Motor neuron (in vitro differentiated cells): ENCODE measurements at regions not wholly inside any gene's neighbourhood (a gene's known extent, or its start where the extent isn't known, plus 50 kb on each side); places are given as distances from the start of the nearest gene placed in this dataset.
"Not testable (repeated sequence)": the region's sequence is repeated elsewhere in the genome, so short reads cannot be mapped to it uniquely, and the experiment has no call there.

Experiments used
- ATAC-seq, 8 experiments: fragments of 200-7000 bp; cut with Tn5 transposase; replicated peaks in 6 of 8; 2 replicates each; pipeline ENCODE4 v1.8.0; 2021; ENCODE audit warnings: mild to moderate bottlenecking in 8 of 8, moderate library complexity in 8 of 8
- H3K27ac ChIP-seq, 2 donors: fragments of 250-450 bp; sonication (Bioruptor Pico); 2 replicates each; pipeline ENCODE4 v1.9.0; 2021; ENCODE audit warnings: antibody characterized with exemption in 2 of 2, mild to moderate bottlenecking in 2 of 2, moderate library complexity in 1 of 2
- H3K4me1 ChIP-seq, 2 donors: fragments of 250-450 bp; sonication (Bioruptor Pico); replicated peaks in 1 of 2; 2 replicates each; pipeline ENCODE4 v1.6.1; 2021; ENCODE audit warnings: antibody characterized with exemption in 2 of 2, mild to moderate bottlenecking in 2 of 2, moderate library complexity in 1 of 2
- H3K4me3 ChIP-seq, 5 donors: fragments of 250-450 bp; sonication (Bioruptor Pico); 2 replicates each; pipeline ENCODE4 v1.9.0; 2021; ENCODE audit warnings: antibody characterized with exemption in 5 of 5, mild to moderate bottlenecking in 5 of 5, moderate library complexity in 4 of 5
- WGBS, 10 experiments: fragments of 450-650 bp; shearing (Covaris generic); methylation state at CpG; one replicate each; pipeline ENCODE4 v1.0.0; 2022; 5-methylcytosine and 5-hydroxymethylcytosine counted together
- in situ Hi-C, 9 experiments: fragments of 400-800 bp; cut with MboI; loops; one replicate each; pipeline ENCODE4 v1.15.0; 2021; ENCODE audit warnings: low sequenced_read_pairs in 9 of 9, low pct_unique_long_range_greater_than_20kb in 2 of 9; ENCODE audit not compliant: unreplicated experiment in 9 of 9

DNA sequence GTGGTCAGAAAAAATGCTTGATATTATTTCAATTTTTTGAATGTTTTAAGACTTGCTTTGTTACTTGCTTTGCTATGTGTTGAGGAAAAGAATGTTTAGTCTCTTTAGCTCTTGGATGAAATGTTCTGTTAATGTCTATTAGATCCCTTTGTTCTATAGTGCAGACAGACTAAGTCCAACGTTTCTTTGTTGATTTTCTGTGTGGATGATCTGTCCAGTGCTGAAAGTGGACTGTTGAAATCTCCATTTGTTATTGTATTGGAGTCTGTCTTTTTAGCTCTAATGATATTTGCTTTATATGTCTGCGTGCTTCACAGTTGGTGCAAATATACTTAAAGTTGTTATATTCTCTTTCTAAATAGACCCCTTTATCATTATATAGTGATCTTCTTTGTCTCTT is 220.6 kb downstream of the GUCY2F start:
- H3K4me3 ChIP-seq: no peak overlapping the region
- in situ Hi-C loops: no loop called here
- no peak for ATAC-seq
- 0 to 87% (median 28%) methylated on average over 2 of the region's 2 CpGs; no CpG with 5 or more reads in 5 of the 10 experiments for WGBS, 10 experiments
- no peak overlapping the region for H3K27ac ChIP-seq
- H3K4me1 ChIP-seq: no peaks in the 10 kb centered on the region

DNA sequence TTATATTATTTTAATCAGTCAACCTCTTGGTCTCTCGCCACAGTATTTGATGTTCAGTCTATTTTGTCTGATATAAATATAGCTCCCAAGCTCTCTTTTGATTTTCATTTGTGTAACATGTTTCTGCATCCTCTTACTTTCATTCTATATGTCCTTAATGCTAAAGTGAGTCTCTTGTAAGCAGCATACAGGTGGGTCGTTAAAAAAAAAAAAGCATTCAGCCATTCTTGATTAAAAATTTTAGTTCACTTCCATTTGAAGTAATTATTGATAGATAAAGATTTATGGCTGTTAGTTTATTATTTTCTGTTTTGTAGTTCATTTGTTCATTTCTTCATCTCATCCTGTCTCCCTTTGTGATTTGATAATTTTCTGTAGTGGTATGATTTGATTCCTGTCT is 229.1 kb downstream of the GUCY2F start:
- 8 to 88% (median 46%) methylated on average over 1 to 2 of the region's 2 CpGs; no CpG with 5 or more reads in 2 of the 10 experiments for WGBS, 10 experiments
- ATAC-seq: no peak
- Histone ChIP-seq H3K4me1 (no peaks in the 10 kb centered on the region), H3K27ac (no peak overlapping the region), H3K4me3 (no peak overlapping the region)
- in situ Hi-C loops: no loop called here

DNA sequence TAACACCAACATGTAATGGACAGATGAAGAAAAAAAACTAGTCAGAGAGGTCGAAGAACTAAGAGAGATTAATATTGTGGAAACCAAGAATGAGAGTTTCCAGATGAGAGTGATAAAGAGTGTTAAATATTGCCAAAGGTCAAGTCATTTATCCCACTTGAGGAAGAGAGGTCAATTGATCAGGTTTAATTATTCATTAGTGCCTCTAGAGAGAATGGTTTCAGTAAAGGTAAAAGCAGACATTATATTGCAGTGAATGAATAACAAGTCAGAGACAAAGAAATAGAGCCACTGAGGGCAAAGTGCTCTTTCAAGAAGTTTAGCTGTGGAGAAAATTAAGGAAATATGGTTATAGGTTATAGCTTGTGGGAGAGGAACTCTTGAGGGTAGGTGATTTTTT is 263.1 kb downstream of the GUCY2F start:
- no peak overlapping the region for H3K4me3 ChIP-seq
- ATAC-seq: no peak
- in situ Hi-C loops: no loop called here
- H3K27ac ChIP-seq: no peak overlapping the region
- H3K4me1 ChIP-seq: no peaks in the 10 kb centered on the region
- 0% methylated on average over 1 of the region's 1 CpG; no CpG with 5 or more reads in 4 of the 10 experiments for WGBS, 10 experiments

DNA sequence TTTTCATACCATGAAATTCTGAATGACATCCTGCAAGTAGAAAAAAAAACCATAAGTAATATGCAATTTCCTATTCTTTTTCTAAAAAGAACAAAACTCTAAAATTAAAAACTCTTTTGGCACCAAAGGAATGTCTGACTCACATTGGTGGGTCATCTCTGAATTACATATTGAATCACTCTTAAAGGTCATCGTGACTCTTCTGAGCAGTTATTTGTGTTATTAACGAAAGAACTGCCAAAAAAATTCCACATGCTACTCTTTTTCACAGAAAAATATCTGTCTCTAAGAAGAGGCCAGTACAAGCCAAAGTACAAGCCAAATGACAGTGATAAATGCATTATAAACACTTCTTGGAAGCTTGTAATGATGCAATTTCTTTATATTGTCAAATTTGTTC is 282.2 kb downstream of the GUCY2F start:
- Histone ChIP-seq H3K4me3 (no peak overlapping the region), H3K27ac (no peak overlapping the region), H3K4me1 (no peaks in the 10 kb centered on the region)
- 0 to 100% (median 11%) methylated on average over 1 to 2 of the region's 2 CpGs; no CpG with 5 or more reads in 4 of the 10 experiments for WGBS, 10 experiments
- no peak for ATAC-seq
- in situ Hi-C loops: no loop called here

DNA sequence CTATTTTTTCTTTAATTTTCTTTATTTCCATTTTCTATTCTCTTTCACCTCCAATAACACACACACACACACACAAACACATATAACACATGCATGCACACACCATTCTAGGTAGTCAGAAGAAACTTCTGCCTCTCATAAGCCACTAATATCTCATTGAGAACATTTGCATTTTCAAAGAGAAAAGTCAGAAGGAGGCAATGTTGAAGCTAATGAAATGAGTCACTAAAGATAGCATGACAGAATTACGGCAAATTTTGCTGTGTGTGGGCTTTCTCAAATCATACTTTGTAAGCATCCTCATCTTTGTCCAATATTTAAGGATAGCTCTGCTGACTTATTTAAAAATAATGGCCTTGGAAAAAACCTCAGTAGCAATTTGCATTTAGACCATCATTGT is 291.3 kb downstream of the GUCY2F start:
- 17 to 100% (median 83%) methylated on average over 1 of the region's 1 CpG; no CpG with 5 or more reads in 6 of the 10 experiments for WGBS, 10 experiments
- Histone ChIP-seq H3K4me1 (no peaks in the 10 kb centered on the region), H3K4me3 (no peak overlapping the region), H3K27ac (no peak overlapping the region)
- in situ Hi-C loops: no loop called here
- ATAC-seq: no peak

DNA sequence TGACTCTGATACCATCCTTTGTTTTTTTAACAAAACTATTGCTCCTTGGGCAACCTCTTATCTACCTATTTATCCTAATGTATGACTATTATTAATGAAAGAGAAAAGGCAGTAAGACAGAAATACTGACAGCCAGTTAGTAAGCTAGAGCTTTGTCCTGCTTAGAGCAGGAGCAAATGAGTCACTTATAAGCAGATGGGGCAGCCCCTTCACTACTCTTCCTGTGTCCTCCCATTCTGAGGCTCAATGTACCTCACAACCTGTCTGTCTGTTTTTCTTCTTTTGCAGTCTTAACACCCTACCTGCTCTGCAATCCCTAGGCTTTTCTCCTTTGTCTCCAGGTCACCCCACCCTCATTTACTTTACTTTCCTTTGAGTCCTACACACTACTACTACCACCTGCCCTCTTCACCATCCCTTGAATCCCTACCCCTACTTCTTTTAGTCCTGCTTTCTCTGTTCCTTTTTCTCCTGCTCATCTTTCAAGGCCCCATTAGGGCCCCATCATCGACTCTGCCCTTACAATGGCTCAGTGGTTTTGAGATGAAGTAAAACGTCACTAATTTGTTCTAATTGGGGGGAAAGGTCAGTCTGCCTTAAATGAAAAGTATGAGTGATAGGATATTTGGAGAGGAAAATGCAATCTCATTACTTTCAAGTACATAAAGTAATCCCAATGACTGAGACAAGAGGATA is 294.3 kb downstream of the GUCY2F start:
- no peak overlapping the region for H3K4me3 ChIP-seq
- no peak overlapping the region for H3K27ac ChIP-seq
- ATAC-seq: no peak
- no peaks in the 10 kb centered on the region for H3K4me1 ChIP-seq
- in situ Hi-C loops: no loop called here
- 0 to 20% (median 14%) methylated on average over 1 to 2 of the region's 2 CpGs; no CpG with 5 or more reads in 4 of the 10 experiments for WGBS, 10 experiments

DNA sequence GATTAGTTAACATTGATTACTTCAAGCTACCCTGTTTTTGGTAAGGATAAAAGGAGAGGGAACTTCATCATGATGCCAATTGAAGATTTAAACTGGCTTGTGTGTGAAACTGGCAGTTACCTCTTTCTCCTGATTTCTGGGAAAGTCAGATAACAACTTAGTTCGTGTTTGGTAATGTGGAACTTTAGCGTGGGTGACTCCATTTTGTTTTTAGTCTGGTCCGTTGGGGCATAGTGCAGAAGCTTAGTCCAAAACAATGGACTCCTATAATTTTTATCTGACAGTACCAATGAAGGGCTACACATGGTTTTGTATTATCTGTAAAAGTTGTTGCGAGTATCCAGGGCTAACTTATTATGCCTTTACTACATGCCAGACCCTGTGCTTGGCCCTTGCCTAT is 294.9 kb downstream of the GUCY2F start:
- in situ Hi-C loops: no loop called here

DNA sequence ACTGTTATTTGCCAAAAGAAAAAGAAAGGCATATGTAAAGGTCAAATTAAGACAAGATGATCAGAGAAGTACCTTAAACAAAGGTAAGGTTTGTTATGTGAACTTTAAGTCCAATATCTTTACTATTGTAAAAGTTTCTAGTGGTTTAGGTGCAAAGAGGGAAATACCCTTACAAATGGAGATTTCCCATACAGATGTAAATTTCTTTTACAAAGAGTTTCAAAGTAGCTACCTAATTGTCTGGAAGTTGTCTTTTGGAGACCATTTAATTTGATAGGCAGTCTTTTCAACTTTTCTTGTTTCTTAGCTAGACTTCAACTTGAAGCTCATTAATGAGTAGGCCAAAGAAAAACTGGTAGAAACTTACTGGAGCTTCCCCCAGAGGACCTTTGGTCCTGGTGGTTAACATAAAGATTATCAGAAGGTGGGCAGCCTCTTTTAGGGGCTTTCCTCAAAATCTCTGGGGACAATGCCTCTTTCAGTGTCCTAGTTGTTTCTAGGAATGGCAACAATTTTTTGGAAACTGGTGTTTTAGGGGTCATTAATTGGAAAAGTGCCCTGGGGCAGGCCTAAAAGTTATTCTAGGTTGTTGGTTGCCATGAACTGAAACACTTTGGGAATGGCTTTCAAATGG is 297.3 kb downstream of the GUCY2F start:
- no peak for ATAC-seq
- in situ Hi-C loops: no loop called here
- Histone ChIP-seq H3K4me3 (no peak overlapping the region), H3K27ac (no peak overlapping the region), H3K4me1 (no peaks in the 10 kb centered on the region)

More for the DNA sequence above, 294.9 kb downstream of the GUCY2F start:
- Histone ChIP-seq H3K4me1 (no peaks in the 10 kb centered on the region), H3K4me3 (no peak overlapping the region), H3K27ac (no peak overlapping the region)
- WGBS, 10 experiments: 0 to 100% (median 83%) methylated on average over 1 to 4 of the region's 4 CpGs; no CpG with 5 or more reads in 5 of the 10 experiments
- no peak for ATAC-seq

DNA sequence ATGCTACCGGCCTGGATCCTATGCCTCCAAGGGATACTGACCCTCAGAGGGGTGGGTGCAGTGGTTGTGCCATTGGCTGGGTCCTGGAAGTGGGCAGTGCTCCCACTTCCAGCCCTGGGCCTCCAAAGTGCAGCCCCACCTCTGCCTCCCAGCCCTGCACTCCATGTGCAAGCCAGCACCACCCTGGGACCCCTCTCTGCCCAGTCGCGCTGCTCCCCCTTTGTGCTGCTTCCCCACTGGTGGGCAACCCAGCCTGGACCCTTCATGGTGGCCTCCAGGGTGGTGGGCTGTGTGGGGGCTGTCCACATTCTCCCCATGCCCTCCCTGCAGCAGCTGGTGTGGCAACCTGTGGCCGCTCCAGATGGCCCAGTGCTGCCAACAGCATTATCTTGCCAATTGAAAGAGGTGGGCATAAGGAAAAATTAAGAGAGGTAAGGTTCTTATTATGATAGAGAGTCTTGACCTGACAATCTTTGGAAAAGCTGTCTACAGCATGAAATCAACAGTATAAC is 309.7 kb downstream of the GUCY2F start:
- H3K4me1 ChIP-seq: no peaks in the 10 kb centered on the region
- WGBS, 10 experiments: no CpG with 5 or more reads among the region's 4 CpGs
- H3K4me3 ChIP-seq: no peak overlapping the region
- ATAC-seq: no peak
- no peak overlapping the region for H3K27ac ChIP-seq
- in situ Hi-C loops: no loop called here

DNA sequence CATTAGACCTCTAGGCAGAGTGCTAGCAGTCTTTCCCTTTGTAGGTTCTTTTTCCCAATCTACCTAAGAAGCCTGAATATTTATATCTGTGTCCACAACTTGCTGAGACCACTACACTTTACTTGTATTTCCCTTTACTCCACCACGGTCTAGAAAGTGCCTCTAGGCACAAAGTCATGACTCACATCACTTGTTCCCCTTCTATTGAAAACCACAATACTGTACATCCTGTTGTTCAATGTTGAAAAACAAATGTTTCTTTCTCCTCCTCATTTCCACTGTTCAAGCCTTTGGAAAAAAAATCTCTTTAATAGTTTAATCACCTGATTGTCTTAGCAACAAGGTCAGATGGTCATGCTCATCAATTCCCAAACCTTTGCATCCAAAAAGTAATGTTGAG is 326.7 kb downstream of the GUCY2F start:
- no peak for ATAC-seq
- no peaks in the 10 kb centered on the region for H3K4me1 ChIP-seq
- 80% methylated on average over 1 of the region's 1 CpG; no CpG with 5 or more reads in 9 of the 10 experiments for WGBS, 10 experiments
- no peak overlapping the region for H3K27ac ChIP-seq
- in situ Hi-C loops: no loop called here
- no peak overlapping the region for H3K4me3 ChIP-seq

DNA sequence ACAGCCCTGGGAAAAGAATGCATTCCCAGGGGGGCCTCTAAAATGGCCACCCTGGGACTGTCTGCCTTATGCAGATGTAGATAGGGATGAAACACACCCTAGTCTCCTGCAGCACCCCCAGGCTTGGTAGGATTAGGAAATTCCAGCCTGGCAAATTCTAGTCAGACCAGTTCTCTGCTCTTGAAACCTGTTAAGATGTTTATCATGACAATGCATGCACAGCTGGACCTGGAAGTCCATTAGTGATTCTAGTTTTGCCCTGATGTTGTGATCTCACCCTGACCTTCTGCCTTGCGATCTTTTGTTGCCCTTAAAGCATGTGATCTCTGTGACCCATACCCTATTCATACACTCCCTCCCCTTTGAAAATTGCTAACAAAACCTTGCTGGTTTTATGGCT is 337.7 kb downstream of the GUCY2F start:
- 0 to 67% (median 57%) methylated on average over 1 of the region's 1 CpG; no CpG with 5 or more reads in 7 of the 10 experiments for WGBS, 10 experiments

DNA sequence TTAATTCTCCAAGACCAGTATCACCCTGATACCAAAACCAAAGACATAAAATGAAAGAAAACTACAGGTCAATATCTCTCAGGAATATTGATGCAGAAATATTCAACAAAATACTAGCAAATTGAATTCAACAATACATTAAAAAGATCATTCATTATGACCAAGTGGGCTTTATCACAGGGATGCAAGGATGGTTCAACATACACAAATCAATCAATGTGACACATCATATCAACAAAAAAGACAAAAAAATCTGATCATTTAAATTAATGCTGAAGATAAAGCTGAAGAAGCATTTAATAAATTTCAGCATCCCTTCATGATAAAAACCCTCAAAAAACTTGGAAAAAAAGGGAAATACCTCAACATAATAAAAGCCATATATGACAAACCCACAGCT is 341.4 kb downstream of the GUCY2F start:
- no peak overlapping the region for H3K4me3 ChIP-seq
- in situ Hi-C loops: no loop called here
- no peaks in the 10 kb centered on the region for H3K4me1 ChIP-seq
- H3K27ac ChIP-seq: no peak overlapping the region
- no peak for ATAC-seq

More for the DNA sequence above, 337.7 kb downstream of the GUCY2F start:
- ATAC-seq, H3K27ac ChIP-seq, H3K4me1 ChIP-seq, H3K4me3 ChIP-seq, in situ Hi-C loops: not testable (repeated sequence)

DNA sequence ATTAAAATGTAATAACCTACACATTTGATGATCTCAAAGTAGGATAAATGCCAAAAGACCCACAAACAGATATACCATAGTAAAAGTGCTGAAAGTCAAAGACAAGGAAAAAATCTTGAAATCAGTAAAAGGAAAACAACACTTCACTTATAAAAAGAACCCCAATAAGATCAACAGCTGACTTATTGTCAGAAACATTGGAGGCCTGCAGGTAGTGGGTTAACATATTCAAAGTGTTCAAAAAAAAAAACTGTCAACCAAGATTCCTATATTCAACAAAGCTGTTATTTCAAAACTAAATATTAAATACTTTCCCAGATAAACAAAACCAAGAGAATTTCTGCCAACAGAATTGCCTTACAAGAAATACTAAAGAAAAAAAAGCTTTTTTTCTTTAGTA is 347.1 kb downstream of the GUCY2F start:
- in situ Hi-C loops: no loop called here
- ATAC-seq: no peak
- Histone ChIP-seq H3K27ac (no peak overlapping the region), H3K4me1 (no peaks in the 10 kb centered on the region), H3K4me3 (no peak overlapping the region)

DNA sequence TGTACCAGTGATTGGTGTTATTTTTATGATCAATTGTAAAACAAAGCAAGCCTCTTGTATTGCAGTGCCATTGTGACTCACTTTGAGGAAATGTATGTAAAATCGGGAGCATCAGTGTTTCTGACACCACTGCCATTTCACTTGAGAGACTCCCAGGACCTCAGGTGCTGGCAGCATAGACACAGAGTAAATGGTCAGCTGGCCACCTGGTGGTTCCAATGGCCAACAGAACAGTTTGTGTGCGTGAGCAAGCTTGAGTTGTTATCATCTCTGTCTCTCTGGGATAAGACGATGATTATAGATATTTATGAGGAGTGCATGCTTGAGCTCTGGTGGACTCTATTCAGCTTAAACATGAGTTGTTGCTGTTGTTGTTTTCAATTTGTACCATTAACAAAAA is 356.6 kb downstream of the GUCY2F start:
- no peak overlapping the region for H3K27ac ChIP-seq
- 0 to 100% (median 39%) methylated on average over 1 to 3 of the region's 3 CpGs; no CpG with 5 or more reads in 6 of the 10 experiments for WGBS, 10 experiments
- in situ Hi-C loops: no loop called here
- no peak overlapping the region for H3K4me3 ChIP-seq
- no peaks in the 10 kb centered on the region for H3K4me1 ChIP-seq
- ATAC-seq: no peak
